DOHH2 (cell line): ENCODE measurements at regions not wholly inside any gene's neighbourhood (a gene's known extent, or its start where the extent isn't known, plus 50 kb on each side); places are given as distances from the start of the nearest gene placed in this dataset.

Source experiments
- H3F3A ChIP-seq: fragments of 200-600 bp; sonication (generic), shearing (Covaris generic); 2 replicates; pipeline ENCODE4 v1.6.0; 2016; ENCODE audit warnings: antibody characterized with exemption, mild to moderate bottlenecking; ENCODE audit not compliant: control insufficient read depth, insufficient read depth
- H3K27ac ChIP-seq: fragments of 200-600 bp; sonication (generic); 2 replicates; pipeline ENCODE4 v1.5.1; 2014; ENCODE audit warnings: low read depth, mild to moderate bottlenecking, low read length, moderate library complexity
- H3K27me3 ChIP-seq: fragments of 200-600 bp; sonication (generic); 2 replicates; pipeline ENCODE4 v1.6.1; 2014; ENCODE audit warnings: mild to moderate bottlenecking, low read length, mixed read lengths; ENCODE audit not compliant: control insufficient read depth
- H3K36me3 ChIP-seq: fragments of 200-600 bp; sonication (generic); 2 replicates; pipeline ENCODE4 v1.6.1; 2014; ENCODE audit warnings: mild to moderate bottlenecking, low read length, moderate library complexity, mixed read lengths; ENCODE audit not compliant: control insufficient read depth
- H3K4me1 ChIP-seq: fragments of 200-600 bp; sonication (generic); 2 replicates; pipeline ENCODE4 v1.6.1; 2014; ENCODE audit warnings: mild to moderate bottlenecking, low read length, mixed read lengths; ENCODE audit not compliant: control insufficient read depth
- H3K4me2 ChIP-seq: fragments of 200-600 bp; sonication (generic); 2 replicates; pipeline ENCODE4 v1.6.0; 2014; ENCODE audit warnings: mild to moderate bottlenecking, low read length, moderate library complexity
- H3K4me3 ChIP-seq: fragments of 200-600 bp; sonication (generic); 2 replicates; pipeline ENCODE4 v1.5.1; 2014; ENCODE audit warnings: mild to moderate bottlenecking, low read length, mixed read lengths
- H3K79me2 ChIP-seq: fragments of 200-600 bp; sonication (generic); 2 replicates; pipeline ENCODE4 v1.6.1; 2014; ENCODE audit warnings: mild to moderate bottlenecking, low read length, mixed read lengths; ENCODE audit not compliant: control insufficient read depth
- H3K9me2 ChIP-seq: fragments of 200-600 bp; sonication (generic); replicated peaks from 2 replicates; pipeline ENCODE4 v1.6.1; 2014; ENCODE audit warnings: mild to moderate bottlenecking, low read length, mixed read lengths; ENCODE audit not compliant: control insufficient read depth
- H3K9me3 ChIP-seq: fragments of 200-600 bp; sonication (generic); 2 replicates; pipeline ENCODE4 v1.6.1; 2014; ENCODE audit warnings: antibody characterized with exemption, low read length, mixed read lengths; ENCODE audit not compliant: control insufficient read depth, insufficient read depth
- H4K20me1 ChIP-seq: fragments of 200-600 bp; sonication (generic); 2 replicates; pipeline ENCODE4 v1.6.0; 2014; ENCODE audit warnings: low read depth, mild to moderate bottlenecking, antibody characterized with exemption, low read length, moderate library complexity; ENCODE audit not compliant: control insufficient read depth, insufficient read depth
- CTCF ChIP-seq: fragments of 200-600 bp; sonication (generic); IDR thresholded peaks from one replicate; pipeline ENCODE4 v1.5.1; 2014; ENCODE audit warnings: antibody characterized with exemption, mild to moderate bottlenecking, low read depth, low read length; ENCODE audit not compliant: poor library complexity, severe bottlenecking
- EZH2phosphoT487 ChIP-seq: fragments of 200-600 bp; sonication (generic); IDR thresholded peaks from 2 replicates; pipeline ENCODE4 v1.6.1; 2017; ENCODE audit warnings: borderline replicate concordance, mild to moderate bottlenecking, antibody characterized with exemption, low read length, moderate library complexity, mixed read lengths

- Histone ChIP-seq H3K27me3 (peaks cover 59% of the 10 kb centered on the region), H3K36me3 (no peaks in the 10 kb centered on the region), H3K4me3 (peak overlapping the region; percentile 76), H4K20me1 (no peaks in the 10 kb centered on the region; the same call in 1 of the 2 replicates), H3K4me1 (peaks cover 30% of the 10 kb centered on the region), H3F3A (no peaks in the 10 kb centered on the region), H3K4me2 (peak overlapping the region; percentile 82), H3K9me3 (no peaks in the 10 kb centered on the region), H3K79me2 (no peaks in the 10 kb centered on the region), H3K9me2 (no peaks in the 10 kb centered on the region), H3K27ac (no peak overlapping the region)
- TF ChIP-seq CTCF (no peak), EZH2phosphoT487 (no peak)
Observed at GRCh38 chr1:21346365-21347071, 56.3 kb upstream of the ECE1 start.

GRCh38 chr1:21344750-21345443, 54.6 kb upstream of the ECE1 start:
- peak; percentile 78; the same call in 1 of the 2 replicates for TF ChIP-seq EZH2phosphoT487
- TF ChIP-seq CTCF: no peak
- Histone ChIP-seq H3K27ac (no peak overlapping the region), H4K20me1 (no peaks in the 10 kb centered on the region; the same call in 1 of the 2 replicates), H3K9me3 (no peaks in the 10 kb centered on the region), H3K4me1 (peaks cover 30% of the 10 kb centered on the region), H3K4me3 (peak overlapping the region; percentile 76), H3F3A (no peaks in the 10 kb centered on the region), H3K27me3 (peaks cover 58% of the 10 kb centered on the region), H3K36me3 (no peaks in the 10 kb centered on the region), H3K9me2 (no peaks in the 10 kb centered on the region), H3K4me2 (peak overlapping the region; percentile 82), H3K79me2 (no peaks in the 10 kb centered on the region)

GRCh38 chr1:21344098-21344749, 54.0 kb upstream of the ECE1 start:
- H3K27ac ChIP-seq: no peak overlapping the region
- H4K20me1 ChIP-seq: no peaks in the 10 kb centered on the region; the same call in 1 of the 2 replicates
- H3K4me1 ChIP-seq: peaks cover 30% of the 10 kb centered on the region
- peak overlapping the region; percentile 82 for H3K4me2 ChIP-seq
- peaks cover 51% of the 10 kb centered on the region for H3K27me3 ChIP-seq
- no peaks in the 10 kb centered on the region for H3K79me2 ChIP-seq
- H3K9me2 ChIP-seq: no peaks in the 10 kb centered on the region
- H3K36me3 ChIP-seq: no peaks in the 10 kb centered on the region
- no peaks in the 10 kb centered on the region for H3K9me3 ChIP-seq
- TF ChIP-seq CTCF (no peak), EZH2phosphoT487 (0 out of 2 replicates have a peak, but pooled peaks have one; percentile 0)
- H3K4me3 ChIP-seq: peak overlapping the region; percentile 76
- H3F3A ChIP-seq: no peaks in the 10 kb centered on the region
